GM12891 (cell line): ENCODE measurements at regions not wholly inside any gene's neighbourhood (a gene's known extent, or its start where the extent isn't known, plus 50 kb on each side); places are given as distances from the start of the nearest gene placed in this dataset.

Source experiments
- POLR2A ChIP-seq: IDR thresholded peaks from 2 replicates; pipeline ENCODE4 v1.6.1; 2011; ENCODE audit warnings: low read depth, low read length, control low read depth
- POLR2AphosphoS5 ChIP-seq: IDR thresholded peaks from 2 replicates; pipeline ENCODE4 v1.6.1; 2011; ENCODE audit warnings: low read depth, low read length, control low read depth
- TAF1 ChIP-seq: IDR thresholded peaks from 2 replicates; pipeline ENCODE4 v1.6.1; 2011; ENCODE audit warnings: low read depth, low read length, control low read depth

DNA sequence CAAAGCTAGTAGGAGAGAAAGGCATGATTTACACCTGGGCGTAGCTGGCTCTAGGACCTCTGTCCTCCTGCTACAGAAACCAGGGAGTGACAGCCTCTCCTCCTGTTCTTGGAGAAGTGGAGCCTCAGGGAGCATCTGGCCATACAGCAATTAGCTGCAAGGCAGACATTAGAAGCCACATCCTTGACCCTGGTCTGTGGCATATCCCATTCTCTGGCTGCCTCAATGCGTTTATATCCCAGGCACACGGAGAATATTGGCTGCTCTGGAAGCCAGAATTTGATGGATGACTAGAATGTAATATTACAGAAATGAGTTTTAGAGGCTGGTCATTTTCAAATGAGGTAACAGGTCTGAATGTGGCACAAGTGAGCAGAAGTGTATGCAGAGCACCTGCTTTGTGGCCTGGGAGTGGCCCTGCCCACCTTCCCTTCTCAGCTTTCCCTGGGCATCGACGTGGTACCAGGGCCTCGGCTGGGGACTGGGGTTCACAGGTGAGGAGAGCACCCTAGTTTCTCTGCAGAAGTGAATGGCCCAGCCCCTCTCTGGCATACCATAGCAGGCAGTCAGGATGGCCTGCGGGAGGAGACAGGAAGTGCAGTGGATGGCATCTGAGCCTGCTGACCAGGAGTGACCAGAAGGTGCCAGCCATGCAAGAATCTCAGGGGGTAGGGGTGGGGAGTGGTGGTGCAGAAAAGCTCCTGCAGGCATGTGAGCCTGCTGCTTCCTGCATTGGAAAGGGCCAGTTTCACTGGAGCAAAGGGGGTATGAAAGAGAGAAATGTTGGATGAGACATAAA is 367.2 kb upstream of the ZNF32 start:
- TF ChIP-seq POLR2AphosphoS5 (no peak), POLR2A (no peak), TAF1 (no peak)
